Fibroblast of the aortic adventitia (primary cell): ENCODE measurements at regions not wholly inside any gene's neighbourhood (a gene's known extent, or its start where the extent isn't known, plus 50 kb on each side); places are given as distances from the start of the nearest gene placed in this dataset.

Experiments
- DNase-seq: peaks from one replicate; pipeline ENCODE4 v3.0.0-alpha.2; 2010; ENCODE audit warnings: low read depth
- H3K4me3 ChIP-seq: 2 replicates; pipeline ENCODE4 v1.5.1; 2011; ENCODE audit warnings: low read depth, mild to moderate bottlenecking, control low read depth, low read length, moderate library complexity
- CTCF ChIP-seq: IDR thresholded peaks from 2 replicates; pipeline ENCODE4 v1.5.1; 2011; ENCODE audit warnings: mild to moderate bottlenecking, low read length, control low read depth, inconsistent platforms; ENCODE audit not compliant: insufficient read depth

- TF ChIP-seq CTCF, result no peak
- no peak overlapping the region for H3K4me3 ChIP-seq
- no peak for DNase-seq
These were observed 350.0 kb downstream of the SIPA1L2 start for GRCh38 chr1:232279909-232280400.

GRCh38 chr1:232278925-232279324, 351.0 kb downstream of the SIPA1L2 start:
- H3K4me3 ChIP-seq, result no peak overlapping the region
- no peak for TF ChIP-seq CTCF
- no peak for DNase-seq

- TF ChIP-seq CTCF, result no peak
- DNase-seq, result no peak
- no peak overlapping the region for H3K4me3 ChIP-seq
These were observed 353.3 kb downstream of the SIPA1L2 start for GRCh38 chr1:232276651-232277050.

GRCh38 chr1:232274999-232275710, 354.8 kb downstream of the SIPA1L2 start:
- no peak overlapping the region for H3K4me3 ChIP-seq
- DNase-seq, result no peak
- TF ChIP-seq CTCF, result no peak

GRCh38 chr1:232274236-232274855, 355.6 kb downstream of the SIPA1L2 start:
- no peak overlapping the region for H3K4me3 ChIP-seq
- DNase-seq, result peak; percentile 83
- TF ChIP-seq CTCF, result no peak

- peak; percentile 45 for DNase-seq
- no peak overlapping the region for H3K4me3 ChIP-seq
- no peak for TF ChIP-seq CTCF
These were observed 356.9 kb downstream of the SIPA1L2 start for GRCh38 chr1:232273011-232273410.
